MV-4-11 (cell line): ENCODE measurements at regions not wholly inside any gene's neighbourhood (a gene's known extent, or its start where the extent isn't known, plus 50 kb on each side); places are given as distances from the start of the nearest gene placed in this dataset.
"Not testable (repeated sequence)": the region's sequence is repeated elsewhere in the genome, so short reads cannot be mapped to it uniquely, and the experiment has no call there.

Source experiments
- DNase-seq: peaks from one replicate; lab custom pipeline; 2025; lab: John Stamatoyannopoulos, UW

DNA sequence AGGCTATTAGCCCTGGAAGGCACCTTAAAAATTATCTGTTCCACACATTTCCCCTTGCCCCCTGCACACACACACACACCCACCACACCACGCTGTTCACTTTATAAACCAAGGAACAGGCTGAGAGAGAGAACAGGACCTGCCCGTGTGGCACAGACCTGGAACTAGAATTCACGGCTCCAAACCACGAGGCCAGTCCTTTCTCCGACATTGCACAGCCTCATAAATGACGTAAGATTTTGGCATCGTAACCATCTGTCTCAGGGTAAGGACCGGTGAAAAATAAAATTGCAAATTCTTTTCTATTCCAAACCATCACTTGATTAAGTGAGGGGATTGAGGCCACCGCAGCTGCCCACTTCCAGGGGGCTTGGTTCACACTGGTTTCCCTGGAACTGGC is 330.3 kb downstream of the BCOR start:
- peak; percentile 5 for DNase-seq

DNA sequence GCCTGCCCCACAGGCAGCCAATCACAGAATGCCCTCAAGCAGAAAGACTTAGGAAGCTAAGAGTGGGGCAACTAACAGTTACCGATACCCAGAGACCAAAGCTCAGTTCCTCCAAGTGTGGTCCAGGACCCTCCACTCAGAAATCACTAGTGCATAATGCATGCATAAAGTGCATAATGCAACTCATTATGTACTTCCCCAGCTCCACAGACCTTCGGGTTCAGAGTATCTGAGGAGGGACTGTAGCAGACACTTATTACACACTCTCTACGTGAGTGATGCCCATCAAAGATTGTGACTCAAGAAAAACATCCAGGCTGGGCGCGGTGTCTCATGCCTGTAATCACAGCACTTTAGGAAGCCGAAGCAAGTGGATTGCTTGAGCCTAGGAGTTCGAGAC is 328.0 kb downstream of the BCOR start:
- DNase-seq, result no peak

DNA sequence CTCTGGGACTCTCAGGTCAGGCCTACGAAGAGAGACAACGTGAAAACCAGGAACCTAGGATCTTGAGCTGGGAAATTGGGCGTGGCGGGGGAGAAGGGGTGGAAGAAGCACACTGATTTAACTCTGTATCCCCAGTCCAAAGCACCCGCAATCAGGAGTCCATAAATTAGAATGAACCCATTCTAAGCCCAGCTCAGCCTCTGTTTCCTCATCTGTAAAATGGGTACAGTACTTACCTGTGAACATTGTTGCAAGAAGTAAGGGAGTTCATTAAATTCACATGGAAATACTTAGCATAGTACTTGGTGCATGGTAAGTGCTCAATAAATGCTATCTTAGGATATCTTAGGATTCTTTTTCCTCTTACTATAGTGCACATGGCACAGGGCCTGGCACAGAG is 326.7 kb downstream of the BCOR start:
- no peak for DNase-seq

DNA sequence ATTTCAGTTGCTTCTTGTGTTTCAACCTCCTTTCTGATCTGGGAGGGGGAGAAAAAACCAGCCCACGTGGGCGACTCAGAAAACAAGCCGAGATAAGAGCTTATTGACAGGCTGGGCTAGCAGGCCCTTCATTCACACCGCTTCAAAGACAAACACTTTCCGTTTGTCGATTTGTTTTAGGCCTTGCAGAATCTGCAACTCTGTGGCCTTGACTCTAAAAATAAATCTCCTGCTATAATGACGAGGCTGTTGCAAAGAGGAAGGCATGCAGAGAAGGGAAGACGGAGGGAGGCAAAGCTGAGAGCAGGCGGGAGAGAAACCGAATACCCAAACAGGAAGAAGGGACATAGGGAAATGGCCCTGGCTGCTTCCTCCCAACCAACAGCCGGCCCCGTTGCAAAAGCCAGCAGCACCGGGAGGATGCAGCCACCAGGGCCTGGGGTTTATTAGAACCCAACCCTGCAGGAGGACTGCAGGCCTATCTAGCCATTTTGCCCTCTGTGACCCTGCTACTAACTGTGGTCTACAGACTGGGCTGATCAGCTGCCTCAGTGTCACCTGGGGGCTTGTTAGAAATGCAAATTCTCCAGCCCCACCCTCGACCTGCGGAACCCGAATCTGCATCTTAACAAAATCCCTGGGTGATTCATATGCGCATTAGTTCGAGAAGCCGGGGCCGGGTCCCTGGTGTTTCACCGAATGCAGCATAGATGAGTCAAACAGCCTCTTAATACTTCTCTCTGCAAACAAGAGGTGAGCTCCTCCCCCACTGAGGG is 325.5 kb downstream of the BCOR start:
- DNase-seq, result peak; percentile 86

DNA sequence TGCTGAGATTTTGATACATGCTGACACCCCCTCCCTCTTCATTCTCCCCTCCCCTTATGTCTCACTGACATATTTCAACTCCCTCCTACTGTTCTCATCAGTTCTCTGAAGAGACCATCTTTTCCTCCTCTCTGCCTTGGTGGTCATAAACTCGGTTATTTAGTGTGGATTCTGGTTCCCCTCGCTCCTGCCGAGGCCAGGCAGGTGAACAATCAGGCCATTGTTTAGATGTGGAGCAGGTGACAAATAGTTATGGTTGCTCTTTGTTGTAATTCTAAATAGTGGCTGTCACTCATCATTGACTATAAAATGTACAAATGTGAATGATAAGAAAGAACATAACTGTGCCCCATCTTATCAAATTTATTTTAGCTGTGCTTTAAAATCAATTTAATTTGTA is 324.6 kb downstream of the BCOR start:
- DNase-seq, result no peak

DNA sequence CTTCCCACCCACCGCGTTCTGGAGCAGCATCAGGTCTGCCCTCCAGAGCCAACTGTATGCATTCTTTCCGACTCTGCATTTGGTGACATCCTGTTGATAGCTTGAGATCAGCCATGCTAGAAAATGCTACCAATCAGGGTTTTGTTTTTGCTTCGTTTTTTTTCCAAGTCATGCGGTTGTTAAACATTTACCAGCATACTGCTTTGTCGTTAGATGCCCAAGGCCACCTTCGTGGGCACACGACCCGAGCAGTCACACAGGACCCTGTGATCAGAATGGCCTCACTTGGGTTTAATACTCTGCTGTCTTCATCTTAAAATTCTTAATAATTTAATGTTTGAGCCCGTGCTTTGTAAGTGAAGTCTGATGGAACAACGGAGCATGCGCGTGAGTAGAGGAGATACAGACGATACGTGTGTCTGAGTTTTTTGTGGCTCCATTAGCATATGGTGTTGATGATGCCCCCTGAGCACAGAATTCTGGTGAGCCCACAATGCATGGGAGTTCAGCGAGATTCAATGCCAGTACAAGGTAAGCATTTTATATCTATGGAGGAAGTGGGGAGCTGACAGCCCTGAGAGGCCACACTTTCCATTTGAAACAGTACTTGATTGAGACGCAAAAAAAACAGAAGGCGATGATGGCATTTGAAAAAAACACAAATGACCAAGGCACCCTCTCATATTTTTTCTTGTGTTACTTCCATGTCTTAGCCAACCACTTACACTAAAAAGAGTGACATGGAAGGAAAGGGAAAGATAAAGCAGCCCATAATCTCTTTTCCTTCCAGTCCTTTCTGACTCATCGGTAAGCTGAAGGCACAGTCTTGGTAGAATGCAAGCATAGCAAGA is 323.6 kb downstream of the BCOR start:
- peak; percentile 62 for DNase-seq

DNA sequence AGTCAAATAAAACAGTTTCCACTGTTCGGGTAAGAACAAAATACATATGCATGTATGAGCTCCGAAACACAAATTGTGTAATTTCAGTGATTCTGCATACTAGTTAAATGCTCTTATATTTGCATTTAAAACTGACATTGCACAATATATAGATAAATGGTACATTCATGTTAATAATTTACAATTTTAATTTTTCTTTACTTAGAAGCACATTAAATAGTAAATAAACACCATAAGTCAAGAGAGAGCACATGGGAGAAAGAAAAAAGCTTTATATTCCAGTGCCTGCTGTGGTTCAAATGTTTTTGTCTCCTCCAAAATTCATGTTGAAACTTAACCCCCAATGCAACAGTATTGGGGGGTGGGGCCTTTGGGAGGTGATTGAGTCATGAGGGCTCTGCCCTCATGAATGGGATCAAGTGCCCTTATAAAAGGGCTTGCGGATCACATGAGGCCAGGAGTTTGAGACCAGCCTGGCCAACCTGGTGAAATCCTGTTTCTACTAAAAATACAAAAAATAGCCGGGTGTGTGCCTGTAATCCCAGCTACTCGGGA is 322.9 kb downstream of the BCOR start:
- DNase-seq, result no peak

DNA sequence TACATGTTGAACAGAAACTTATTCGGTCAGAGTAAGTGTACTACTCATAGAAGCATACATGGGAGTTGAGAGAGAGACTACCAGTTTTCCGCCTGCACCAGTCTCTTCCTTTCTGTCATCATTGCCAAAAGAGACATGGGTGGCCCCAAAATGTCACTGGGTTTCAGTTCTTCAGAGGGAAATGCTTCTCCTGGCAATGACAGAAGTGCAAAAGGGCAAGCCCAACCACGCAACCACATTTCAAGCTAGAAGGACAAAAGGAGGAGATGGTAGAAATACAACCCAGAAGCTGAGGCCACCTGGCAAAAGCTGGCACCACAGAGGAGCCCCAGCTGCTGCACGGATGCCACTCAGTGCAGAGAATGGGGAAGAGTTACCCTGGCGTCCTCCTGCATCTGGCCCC is 320.1 kb downstream of the BCOR start:
- peak; percentile 89 for DNase-seq

DNA sequence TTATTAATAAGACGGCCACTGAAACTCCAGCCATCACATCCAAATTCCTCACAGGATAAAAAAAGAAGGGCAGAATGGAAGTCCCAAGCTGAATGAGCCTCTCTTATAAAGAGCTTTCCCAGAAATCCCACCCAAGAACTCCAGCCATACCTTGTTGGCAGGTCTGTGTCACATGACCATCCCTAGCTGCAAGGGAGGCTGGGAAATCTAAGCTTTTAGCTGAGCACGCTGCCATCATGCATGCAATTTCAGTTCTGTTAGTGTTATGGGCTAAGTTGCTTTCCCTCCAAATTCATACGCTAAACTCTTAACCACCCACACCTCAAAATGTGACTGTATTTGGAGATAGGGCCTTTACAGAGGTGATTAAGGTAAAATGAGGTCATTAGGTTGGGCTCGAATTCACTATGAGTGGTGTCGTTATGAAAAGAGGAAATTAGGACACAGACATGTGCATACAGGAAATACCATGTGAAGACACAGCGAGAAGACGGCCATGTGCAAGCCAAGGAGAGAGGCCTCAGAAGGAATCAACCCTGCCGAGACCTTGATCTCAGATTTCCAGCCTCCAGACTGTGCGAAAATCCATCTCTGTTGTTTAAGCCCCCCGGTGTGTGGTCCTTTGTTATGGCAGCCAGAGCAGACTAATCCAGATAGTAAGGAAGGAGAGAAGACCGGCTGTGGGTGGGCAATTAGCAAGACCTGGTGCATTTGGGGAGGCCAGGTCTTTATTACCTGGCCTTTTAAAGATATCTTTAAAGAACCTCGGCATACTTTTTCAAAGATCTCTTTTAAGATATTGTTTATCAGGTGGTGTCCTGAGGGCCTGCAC is 317.6 kb downstream of the BCOR start:
- DNase-seq, result peak; percentile 31

DNA sequence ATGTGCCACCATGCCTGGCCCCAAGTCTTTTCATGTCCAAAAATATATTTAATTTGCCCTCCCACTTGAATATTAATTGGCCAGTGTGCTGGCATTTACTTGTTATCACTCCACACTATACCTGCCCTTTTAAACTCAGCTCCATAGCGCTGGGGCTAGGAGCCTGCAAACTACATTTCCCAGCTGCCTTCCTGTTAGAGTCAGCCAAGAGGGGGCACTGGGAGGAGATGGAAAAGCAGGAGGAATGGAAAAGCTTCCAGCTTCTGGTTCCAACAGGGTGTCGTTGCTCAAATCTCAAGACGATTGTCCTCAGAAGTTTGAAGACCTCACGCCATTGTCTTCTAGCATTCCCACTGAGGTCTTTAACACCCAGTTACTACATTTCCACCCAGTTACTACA is 315.5 kb downstream of the BCOR start:
- no peak for DNase-seq

DNA sequence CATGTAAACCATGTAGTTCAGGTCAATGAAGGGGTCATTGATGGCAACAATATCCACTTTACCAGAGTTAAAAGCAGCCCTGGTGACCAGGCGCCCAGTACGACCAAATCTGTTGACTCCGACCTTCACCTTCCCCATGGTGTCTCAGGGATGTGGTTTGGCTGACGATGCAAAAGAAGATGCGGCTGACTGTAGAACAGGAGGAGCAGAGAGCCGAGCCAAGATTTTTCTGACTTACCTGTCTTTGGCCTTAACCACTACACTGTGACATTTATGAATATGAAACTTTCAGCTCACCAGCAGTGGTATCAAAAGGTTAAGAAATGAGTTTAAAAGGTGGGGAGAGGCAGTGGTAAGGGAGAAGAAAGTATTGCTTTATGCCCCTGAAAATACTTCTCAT is 309.8 kb downstream of the BCOR start:
- no peak for DNase-seq

DNA sequence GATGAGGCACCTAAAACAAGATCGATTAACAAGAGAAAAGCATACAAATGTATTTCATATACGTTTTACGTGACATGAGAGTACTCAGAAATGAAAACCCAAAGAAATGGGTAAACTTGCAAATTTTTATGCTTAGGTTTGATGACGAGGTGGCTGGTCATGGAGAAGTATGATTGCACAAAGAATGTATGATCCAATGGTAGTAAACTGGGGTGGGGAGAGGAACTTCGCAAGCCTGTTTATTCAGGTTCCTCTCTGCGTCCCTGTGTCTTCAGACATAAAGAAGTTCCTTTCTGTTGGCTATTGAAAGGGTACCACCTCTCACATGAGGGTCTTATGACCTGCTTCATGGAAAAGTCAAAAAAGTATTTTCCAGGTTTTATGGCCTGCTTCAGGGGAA is 309.2 kb downstream of the BCOR start:
- no peak for DNase-seq

DNA sequence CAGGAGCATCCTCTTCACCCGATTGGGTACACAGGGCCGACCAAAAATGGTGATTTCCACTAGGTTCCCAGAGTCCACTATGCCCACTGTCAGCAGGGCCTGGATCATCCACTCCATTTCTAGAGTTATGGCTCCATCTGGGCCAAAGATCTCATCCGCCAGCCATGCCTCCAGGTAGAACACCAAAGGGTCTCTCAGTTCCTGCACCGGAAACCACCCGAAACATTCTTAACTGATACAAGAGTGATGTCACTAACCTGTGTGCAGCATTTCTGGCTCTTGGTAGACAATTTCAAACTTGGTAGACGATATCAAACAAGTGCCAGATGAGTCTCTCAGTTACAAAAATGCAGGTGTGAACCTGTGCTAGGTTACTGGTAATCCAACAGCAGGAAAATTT is 306.1 kb downstream of the BCOR start:
- no peak for DNase-seq

DNA sequence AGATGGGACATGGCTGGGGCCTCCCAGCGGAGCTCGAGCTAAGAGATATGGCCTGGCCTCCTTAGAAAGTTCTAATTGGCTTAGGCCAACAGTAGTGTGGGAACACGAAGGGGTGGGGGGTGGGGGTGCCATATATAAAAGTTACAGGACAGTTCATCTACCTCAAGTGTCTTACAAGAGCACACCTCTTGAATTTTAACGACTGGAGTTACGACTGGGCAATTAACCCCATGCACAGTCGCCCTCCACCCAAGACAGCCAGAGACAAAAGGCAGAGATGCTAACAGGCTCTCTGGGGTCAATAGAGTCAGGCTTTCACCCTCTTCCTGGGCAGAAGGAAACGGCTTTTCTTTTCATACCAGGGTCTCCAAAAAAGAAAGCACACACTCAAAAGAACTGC is 302.2 kb downstream of the BCOR start:
- DNase-seq, result no peak

DNA sequence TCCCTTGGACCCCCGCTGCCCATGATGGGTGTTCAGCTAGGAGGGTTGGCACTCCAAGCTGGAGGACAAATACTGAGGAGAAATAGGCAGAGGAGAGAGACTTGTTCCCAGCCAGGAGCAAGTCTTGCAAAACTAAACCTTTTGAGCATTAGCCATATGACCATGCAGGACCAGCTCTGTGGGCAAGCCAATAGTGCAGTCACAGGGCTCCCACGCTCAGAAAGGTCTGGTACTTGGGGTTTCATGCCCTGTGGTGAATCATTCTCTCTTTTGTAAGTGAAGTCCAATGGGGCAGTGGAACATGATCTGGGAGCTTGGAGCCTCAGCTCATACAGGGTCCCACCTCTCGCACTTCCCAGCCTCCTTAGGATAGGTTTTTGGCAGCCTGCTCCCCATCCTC is 300.9 kb downstream of the BCOR start:
- DNase-seq, result no peak

DNA sequence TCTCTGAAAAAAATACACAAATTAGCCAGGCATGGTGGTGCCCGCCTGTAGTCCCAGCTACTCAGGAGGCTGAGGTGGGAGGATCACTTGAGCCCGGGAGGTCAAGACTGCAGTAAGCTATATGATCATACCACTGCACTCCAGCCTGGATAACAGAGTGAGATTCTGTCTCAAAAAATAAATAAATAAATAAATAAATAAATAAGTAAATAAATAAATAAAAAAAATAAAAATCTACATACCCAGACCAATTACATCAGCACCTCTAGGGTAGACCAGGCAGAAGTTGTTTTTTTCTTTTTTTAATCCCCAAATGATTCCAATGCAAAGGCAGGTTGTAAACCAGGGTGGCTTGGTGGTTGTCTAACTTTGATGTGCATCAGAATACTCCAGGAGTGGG is 299.3 kb downstream of the BCOR start:
- DNase-seq, result not testable (repeated sequence)

DNA sequence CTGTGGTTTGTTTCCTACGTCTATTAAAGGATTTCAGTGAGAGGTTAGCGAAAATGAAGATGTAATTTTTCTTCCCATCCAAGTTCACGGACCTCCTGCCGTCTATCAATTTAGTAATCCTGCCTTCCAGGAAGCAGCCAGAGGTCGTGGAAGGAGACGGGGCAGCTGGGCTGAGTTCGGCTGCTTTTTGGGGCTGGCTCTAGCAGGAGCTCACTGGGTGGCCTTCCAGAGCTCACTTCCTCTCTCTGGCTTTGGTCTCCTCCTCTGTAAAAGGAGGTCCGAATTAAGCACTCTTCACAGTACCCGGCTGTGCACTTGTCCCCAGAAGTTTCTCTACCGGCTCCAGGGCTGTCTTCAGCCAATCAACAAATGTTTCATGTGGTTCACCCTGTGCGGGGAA is 295.4 kb downstream of the BCOR start:
- DNase-seq, result peak; percentile 61

DNA sequence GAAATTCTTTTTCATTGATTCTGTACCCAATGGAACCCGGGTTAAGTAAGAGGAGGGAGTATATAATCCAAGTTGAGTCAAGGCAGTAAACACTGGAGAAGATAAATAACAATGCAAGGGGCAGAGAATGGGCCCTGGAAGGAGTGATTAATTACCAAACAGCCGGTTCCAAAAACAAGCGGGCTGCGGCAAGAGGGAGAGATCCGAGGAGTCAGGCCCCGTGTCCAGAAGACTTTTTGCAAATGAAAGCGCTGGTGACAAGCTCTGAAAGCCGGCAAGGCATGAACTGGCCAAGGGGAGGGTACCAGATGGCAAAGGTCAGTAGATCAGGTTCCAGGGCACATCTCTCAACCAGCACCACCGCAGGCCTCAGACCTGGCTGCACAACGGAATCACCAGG is 294.9 kb downstream of the BCOR start:
- DNase-seq, result no peak

DNA sequence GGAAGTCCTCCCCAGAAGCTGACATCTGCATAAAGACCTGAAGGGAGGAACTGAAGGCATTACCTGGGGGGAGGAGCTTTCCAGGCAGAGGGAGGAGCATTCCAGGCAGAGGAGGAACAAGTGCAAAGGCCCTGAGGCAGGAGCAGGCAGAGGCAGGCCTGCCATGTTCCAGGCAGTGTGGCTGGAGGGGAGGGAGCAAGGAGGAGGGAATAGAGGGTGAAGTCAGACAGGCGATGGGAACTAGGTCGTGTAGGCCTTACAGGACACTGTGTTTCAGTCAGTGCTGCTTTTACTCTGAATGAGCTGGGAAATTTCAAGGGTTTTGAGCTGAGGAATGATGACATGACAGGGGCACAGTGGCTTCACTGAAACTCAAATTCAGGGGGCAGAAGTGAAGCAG is 292.7 kb downstream of the BCOR start:
- no peak for DNase-seq

DNA sequence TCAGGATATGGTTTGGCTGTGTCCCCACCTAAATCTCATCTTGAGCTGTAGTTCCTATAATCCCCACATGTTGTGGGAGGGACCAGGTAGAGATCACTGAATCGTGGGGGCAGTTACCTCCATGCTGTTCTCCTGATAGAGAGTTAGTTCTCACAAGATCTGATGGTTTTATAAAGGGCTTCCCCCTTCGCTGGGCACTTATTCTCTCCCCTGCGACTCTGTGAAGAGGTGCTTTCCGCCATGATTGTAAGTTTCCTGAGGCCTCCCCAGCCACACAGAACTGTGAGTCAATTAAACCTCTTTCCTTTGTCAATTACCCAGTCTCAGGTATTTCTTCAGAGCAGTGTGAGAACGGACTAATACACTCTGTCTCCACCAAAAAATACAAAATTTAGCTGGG is 291.9 kb downstream of the BCOR start:
- DNase-seq, result no peak

DNA sequence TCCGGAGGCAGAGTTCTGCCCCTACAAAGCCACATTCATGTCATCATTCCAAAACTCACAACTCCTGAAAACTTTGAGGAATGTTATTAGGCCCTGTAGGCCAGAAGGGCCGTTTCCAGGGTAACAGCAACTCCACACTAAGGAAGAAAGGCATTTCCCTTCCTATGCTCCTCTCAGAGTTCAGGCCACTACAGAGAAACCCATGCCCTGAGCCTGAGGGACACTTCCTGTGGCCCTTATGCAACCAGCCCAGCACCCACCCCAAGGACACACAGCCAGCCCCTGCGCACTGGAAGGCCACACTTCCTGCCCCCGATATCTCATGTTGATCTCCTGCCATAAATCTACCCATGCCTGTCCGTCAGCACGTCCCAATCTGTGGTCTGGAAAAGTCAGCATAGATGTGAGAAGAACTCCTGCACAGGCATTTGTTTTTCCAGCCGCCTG is 289.3 kb downstream of the BCOR start:
- DNase-seq, result peak; percentile 37

DNA sequence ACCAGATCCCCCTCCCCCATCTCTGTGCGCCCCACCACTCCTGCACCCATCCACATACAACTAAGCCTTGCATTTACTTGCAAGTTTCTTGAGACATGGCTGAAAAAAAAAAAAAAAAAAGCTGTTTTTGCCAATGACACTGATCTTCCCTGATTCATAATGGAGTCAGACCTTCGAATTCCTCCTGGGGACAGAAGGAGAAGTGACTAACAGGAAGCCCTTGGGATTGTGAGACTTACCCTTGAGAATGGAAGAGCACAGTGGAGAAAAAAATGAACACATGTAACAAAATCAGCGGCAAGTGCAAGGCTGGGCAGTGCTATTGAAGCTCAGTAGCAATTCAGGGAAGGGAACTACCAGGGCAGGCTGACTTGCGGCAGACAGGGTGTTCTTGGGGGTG is 288.4 kb downstream of the BCOR start:
- no peak for DNase-seq
